ENCODE measurements at regions not wholly inside any gene's neighbourhood (a gene's known extent, or its start where the extent isn't known, plus 50 kb on each side); places are given as distances from the start of the nearest gene placed in this dataset.

DNA sequence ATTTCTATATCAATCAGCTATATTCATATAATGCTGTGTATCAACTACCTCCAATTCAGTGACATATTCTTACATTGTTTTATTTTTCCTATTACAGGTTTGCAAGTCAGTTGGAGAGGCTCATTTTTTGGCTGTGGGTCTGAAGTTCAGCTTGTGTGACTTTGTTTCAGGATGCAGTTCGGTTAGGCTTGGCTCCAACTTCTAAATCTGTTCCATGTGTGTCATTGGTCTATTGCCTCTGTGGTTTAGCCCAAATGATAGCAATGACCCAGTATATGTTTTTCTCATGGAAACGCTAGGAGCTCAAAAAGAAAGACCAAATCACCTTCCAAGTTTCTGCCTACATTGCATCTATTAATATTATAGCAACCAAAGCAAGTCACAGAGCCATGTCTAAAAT lies 848.6 kb upstream of the LRFN5 start:
- Histone ChIP-seq H3K23ac (ENCODE audit: insufficient read length, low read depth, low read length) (no peak overlapping the region), H3K79me2 (ENCODE audit: insufficient read depth, low read length) (no peaks in the 10 kb centered on the region), H3K14ac (ENCODE audit: insufficient read depth, low read length) (no peak overlapping the region), H3K18ac (ENCODE audit: insufficient read length, low read depth, low read length) (no peak overlapping the region), H4K91ac (ENCODE audit: insufficient read length, low read depth, low read length) (no peak overlapping the region), H3K27me3 (ENCODE audit: insufficient read depth, low read length) (no peaks in the 10 kb centered on the region), H3K9me3 (ENCODE audit: control insufficient read depth, low read depth, low read length) (no peaks in the 10 kb centered on the region), H3K9ac (ENCODE audit: extremely low read depth, insufficient read length, low read length) (no peak overlapping the region), H3K56ac (ENCODE audit: insufficient read length, low read depth, low read length) (no peak overlapping the region), H3K4me1 (ENCODE audit: insufficient read depth, low read length) (no peaks in the 10 kb centered on the region; the same call in 1 of the 2 replicates), H2BK120ac (ENCODE audit: low read depth, low read length, poor library complexity, severe bottlenecking) (no peak overlapping the region), H3K27ac (ENCODE audit: insufficient read length, low read depth, low read length) (no peak overlapping the region), H3K79me1 (ENCODE audit: insufficient read depth, low read depth, low read length, poor library complexity, severe bottlenecking) (no peaks in the 10 kb centered on the region), H4K20me1 (ENCODE audit: control insufficient read depth, insufficient read depth, insufficient read length) (no peaks in the 10 kb centered on the region), H2BK20ac (ENCODE audit: low read depth, low read length, poor library complexity, severe bottlenecking) (no peak overlapping the region), H2AK5ac (ENCODE audit: insufficient read length, low read length) (no peak overlapping the region), H2AFZ (ENCODE audit: low read length) (no peak overlapping the region), H2BK15ac (ENCODE audit: low read depth, low read length) (no peak overlapping the region), H4K5ac (ENCODE audit: insufficient read length, low read depth, low read length) (no peak overlapping the region), H3K4ac (ENCODE audit: low read depth, low read length) (no peak overlapping the region), H2BK5ac (ENCODE audit: insufficient read length, low read length) (no peak overlapping the region), H3K4me2 (ENCODE audit: insufficient read depth, insufficient read length, low read length) (no peak overlapping the region), H3K23me2 (ENCODE audit: insufficient read length, low read depth, low read length, poor library complexity, severe bottlenecking) (no peaks in the 10 kb centered on the region), H4K8ac (replicated peaks; ENCODE audit: insufficient read length, low read depth, low read length) (no peak overlapping the region), H3T11ph (ENCODE audit: low read length) (no peak overlapping the region), H2BK12ac (ENCODE audit: insufficient read length, low read depth, low read length) (no peak overlapping the region)
- no peaks in the 10 kb centered on the region for H3K27me3 Mint-ChIP-seq (ENCODE audit: low read depth)
- TF ChIP-seq, protein P1, sequence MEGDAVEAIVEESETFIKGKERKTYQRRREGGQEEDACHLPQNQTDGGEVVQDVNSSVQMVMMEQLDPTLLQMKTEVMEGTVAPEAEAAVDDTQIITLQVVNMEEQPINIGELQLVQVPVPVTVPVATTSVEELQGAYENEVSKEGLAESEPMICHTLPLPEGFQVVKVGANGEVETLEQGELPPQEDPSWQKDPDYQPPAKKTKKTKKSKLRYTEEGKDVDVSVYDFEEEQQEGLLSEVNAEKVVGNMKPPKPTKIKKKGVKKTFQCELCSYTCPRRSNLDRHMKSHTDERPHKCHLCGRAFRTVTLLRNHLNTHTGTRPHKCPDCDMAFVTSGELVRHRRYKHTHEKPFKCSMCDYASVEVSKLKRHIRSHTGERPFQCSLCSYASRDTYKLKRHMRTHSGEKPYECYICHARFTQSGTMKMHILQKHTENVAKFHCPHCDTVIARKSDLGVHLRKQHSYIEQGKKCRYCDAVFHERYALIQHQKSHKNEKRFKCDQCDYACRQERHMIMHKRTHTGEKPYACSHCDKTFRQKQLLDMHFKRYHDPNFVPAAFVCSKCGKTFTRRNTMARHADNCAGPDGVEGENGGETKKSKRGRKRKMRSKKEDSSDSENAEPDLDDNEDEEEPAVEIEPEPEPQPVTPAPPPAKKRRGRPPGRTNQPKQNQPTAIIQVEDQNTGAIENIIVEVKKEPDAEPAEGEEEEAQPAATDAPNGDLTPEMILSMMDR (conservative IDR thresholded peaks at IDR 0.05): no peak
- no peak overlapping the region for H3K27ac Mint-ChIP-seq
- H3K4me3 Mint-ChIP-seq: no peak overlapping the region
- peaks cover 18 to 19% of the 10 kb centered on the region in 2 experiments; a peak in 4 of 5 replicates for H3K9me3 Mint-ChIP-seq
- H3K36me3 Mint-ChIP-seq (ENCODE audit: insufficient read depth in 1 of 3, low read depth in 3 of 3): peaks cover 6 to 12% (median 12%) of the 10 kb centered on the region in 3 experiments; a peak in 6 of 7 replicates
- no peak for DNase-seq
- no CpG with 5 or more reads among the region's 2 CpGs for WGBS (ENCODE audit: extremely low coverage, insufficient read length, low lambda C conversion rate)
- H3K4me1 Mint-ChIP-seq: peaks cover 16 to 19% of the 10 kb centered on the region in 2 experiments
